HG02798 (cell line): ENCODE measurements at regions not wholly inside any gene's neighbourhood (a gene's known extent, or its start where the extent isn't known, plus 50 kb on each side); places are given as distances from the start of the nearest gene placed in this dataset.
A peak's percentile ranks its signal among the peaks of the same experiment; 100 is the strongest.

Experiments
- ATAC-seq: cut with Tn5 transposase; IDR thresholded peaks from one replicate; pipeline ENCODE4 v1.9.1; 2021; ENCODE audit warnings: mild to moderate bottlenecking; ENCODE audit not compliant: unreplicated experiment, poor library complexity

GRCh38 chr4:31327031-31327430 is 606.9 kb downstream of the PCDH7 start:
- ATAC-seq: no peak

GRCh38 chr4:31328932-31329331 is 608.8 kb downstream of the PCDH7 start:
- ATAC-seq: no peak

DNA sequence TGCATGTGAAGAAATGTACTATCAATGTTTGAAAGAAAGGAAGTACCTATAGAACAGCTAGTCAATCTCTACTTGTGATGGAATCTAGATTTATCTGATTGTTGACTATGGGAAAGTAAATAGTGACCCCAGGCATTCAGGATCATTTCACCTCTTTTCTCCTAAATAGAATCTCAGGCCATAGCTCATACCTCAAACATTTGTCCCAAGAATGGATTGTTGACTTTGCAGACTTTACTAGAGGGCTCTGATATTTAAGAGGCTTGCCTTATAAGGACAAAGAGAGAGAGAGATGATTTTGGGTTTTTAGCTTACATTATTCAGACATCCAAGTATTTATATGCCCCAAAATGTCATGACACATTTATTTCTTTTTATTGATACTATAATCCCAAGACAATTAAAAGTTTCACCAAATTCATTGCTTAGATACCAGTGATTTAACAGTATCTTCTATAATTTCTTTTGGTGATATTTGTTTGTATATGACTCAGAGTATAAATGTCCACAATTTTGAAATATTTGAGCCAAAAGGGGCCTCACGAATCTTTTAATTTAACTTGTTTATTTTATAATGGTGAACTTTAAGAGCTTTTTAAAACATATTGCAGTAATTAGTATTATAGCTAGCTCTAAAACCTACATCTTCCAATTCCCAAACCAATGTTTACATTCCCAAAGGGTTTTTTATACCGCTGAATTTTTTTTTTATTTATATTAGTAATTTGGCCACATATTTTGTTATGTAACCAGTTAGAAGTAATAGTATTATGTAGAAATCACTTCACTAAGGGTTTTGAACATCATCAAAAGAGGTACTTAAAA is 614.1 kb downstream of the PCDH7 start:
- no peak for ATAC-seq

DNA sequence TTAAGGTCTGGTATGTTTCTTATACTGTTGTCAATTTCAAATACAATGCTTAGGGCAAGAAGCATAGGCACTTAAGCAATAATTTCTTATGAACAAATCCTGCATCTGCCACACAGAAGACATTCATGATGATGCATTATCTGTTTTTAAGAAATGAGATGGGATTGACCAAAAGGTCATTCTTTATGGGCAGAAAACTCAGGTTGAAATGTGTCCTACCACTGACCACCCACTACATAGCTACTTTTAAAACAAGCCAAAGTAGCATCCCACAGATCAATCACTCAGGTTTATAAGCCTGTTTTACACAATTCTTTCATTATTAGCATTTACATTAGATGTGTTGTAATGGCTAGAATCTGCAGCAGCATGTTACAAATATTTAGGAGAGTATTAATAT is 617.8 kb downstream of the PCDH7 start:
- ATAC-seq: no peak

DNA sequence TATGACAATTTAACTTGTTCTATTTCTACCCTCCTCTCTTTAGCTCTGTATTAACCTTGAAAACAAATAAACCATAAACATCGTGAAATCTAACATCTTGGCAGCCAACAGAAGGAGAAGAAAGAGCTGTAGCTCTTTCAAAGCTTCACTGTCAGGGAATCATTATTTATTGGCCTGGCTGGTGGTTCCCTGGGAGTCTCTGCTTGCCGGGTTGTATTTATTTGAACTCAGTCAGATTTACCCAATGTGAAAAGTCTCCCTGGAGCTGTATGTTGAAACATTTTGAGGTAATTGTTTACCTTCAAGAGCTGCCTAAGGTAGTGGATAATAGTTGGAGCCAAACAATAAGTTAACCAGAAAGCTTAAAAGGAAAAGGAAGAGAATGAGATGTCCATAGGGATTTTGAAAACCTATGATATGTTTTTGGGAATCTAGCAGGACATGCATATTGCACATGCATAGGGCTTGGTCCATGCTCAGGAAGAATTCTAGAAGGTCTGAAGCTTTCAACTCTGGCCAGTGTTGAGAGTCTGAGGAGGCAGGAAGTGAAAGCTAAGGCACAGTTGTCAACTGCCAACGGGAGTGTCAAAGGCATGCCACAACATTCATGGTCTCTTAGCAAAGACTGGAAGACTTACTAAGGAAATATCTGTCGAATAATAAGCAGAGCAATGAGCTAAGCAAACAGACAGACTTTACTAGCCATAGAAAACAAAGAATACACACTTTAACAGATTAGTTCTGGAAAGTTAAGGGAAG is 621.6 kb downstream of the PCDH7 start:
- no peak for ATAC-seq

GRCh38 chr4:31343061-31343460 is 622.9 kb downstream of the PCDH7 start:
- no peak for ATAC-seq

DNA sequence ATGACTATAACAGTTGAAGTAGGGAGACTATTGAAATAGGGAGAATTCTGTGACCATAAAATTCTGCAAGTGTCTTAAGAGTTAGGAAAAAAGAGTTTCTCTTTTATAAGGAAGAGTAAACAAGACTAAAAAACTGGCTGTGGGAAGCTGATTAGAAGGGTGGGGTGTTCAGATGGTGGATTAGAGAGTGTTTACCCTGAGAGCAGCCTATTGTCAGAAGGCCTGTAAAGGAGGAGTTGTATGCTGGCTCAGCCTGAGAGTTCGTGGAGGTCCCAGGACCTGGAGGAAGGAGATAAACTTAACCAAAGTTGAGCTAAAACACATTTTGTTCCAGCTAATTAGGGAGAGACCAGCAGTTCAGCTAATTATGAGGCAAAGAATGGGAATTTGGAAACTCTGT is 629.7 kb downstream of the PCDH7 start:
- ATAC-seq: no peak

DNA sequence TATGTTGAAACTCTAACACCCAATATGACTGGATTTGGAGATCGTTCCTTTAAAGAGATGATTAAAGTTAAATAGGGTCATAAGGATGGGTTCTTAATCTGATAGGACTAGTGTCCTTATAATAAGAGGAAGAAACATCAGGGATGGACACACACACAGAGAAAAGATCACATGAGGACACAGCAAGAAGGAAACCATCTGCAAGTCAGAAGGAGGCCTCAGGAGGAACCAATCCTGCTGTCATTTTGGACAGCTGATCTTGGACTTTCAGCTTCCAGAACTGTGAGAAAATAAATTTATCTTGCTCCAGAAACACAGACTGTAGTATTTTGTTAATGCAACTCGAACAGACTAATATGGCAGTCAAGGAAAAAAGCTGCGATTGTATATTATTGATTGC is 631.5 kb downstream of the PCDH7 start:
- no peak for ATAC-seq

GRCh38 chr4:31356839-31357238 is 636.7 kb downstream of the PCDH7 start:
- ATAC-seq: no peak

DNA sequence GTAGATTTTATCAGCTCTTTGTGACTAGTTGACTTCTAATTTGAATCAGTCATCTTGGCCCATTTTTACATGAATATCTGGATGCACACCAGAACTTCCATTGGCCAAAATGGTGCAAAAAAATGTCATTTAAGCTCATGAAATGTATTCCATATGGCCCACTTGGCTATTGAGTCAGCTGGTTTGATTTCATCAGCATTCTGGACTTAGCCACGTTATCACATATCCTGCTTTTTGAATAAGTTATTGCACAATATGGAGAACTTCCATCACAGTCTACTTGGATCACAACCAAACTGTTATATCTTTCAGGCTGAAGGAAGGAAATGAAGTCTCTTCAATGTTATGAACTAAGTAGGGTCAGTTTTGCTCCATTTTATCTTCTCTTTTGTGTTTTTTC is 640.6 kb downstream of the PCDH7 start:
- no peak for ATAC-seq

GRCh38 chr4:31362756-31363155 is 642.6 kb downstream of the PCDH7 start:
- ATAC-seq: no peak

GRCh38 chr4:31365006-31365690 is 645.0 kb downstream of the PCDH7 start:
- ATAC-seq: no peak

GRCh38 chr4:31366041-31366440 is 645.9 kb downstream of the PCDH7 start:
- ATAC-seq: no peak

DNA sequence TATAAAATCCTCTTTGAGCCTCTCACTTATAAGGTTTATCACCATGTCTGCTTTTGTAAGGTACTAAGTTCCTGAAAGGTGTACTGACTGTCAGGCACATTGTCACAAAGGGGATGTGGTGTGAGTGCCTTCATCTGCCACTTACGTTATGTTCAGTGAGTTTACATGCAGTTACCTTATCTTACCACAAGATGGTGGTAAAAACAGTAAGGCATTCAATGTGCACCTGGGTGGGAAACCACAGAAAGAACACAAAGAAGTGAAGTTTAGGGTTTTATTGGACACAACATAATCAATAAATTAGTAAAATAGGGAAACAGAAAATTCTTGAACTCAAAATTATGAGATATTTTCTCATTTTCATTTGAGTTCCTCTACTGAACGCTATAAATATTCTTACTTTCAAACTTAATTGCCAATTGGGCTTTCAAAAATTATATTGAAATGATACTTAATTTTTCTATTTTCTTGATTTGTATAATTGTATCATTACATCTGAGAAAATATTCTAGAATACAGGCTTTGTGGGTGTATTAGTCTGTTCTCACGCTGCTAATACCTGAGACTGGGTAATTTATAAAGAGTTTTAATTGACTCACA is 650.8 kb downstream of the PCDH7 start:
- peak; percentile 97 for ATAC-seq

DNA sequence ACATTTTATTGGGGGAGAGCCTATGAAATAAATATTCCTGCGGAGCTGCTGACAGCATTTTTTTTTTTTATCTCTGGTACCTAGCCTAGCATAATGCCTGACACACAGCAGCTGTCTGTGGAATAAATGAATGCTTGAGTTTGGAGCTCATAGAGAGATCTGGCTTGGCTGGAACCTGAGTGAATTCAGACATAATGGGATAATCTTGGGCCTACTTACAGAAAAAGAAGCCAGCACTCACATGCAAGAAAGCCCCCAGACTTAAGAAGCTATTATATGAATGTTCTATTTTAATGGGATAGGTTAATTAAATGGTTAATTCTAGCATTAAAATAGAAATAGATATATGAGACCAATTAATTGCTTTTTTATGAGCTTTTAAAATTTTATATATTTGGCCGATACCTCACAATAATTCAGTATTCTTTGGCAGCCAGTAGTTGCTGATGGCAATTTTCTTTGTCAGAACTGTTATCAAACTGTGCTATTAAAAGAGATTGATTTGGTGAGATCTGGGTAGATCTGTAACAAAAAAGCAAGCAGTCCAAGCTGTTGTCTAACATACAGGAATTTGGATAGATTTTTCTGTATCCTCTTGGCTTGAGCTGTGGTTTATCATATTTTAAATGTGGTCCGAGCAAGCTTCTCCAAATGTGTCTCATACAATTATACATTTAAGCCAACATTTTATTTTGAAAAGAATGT is 654.2 kb downstream of the PCDH7 start:
- no peak for ATAC-seq

DNA sequence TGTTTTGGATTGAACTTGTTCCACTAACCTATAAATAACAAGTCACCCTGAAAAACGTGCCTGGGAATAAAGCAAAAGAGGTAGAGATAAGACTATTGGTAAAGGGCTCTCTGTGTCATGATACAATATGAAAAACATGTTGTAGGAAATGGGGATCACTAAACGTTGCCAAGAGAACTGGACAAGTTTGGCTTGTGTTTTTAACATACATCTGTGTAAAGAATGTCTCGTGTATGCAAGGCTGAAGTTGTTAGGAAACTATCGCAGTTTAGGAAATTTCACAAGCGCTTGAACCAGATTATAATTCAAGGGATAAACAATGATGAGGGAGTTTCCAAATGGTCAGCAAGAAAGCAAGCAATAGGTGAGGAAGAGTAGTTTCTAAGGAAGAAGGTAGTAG is 655.8 kb downstream of the PCDH7 start:
- ATAC-seq: no peak

DNA sequence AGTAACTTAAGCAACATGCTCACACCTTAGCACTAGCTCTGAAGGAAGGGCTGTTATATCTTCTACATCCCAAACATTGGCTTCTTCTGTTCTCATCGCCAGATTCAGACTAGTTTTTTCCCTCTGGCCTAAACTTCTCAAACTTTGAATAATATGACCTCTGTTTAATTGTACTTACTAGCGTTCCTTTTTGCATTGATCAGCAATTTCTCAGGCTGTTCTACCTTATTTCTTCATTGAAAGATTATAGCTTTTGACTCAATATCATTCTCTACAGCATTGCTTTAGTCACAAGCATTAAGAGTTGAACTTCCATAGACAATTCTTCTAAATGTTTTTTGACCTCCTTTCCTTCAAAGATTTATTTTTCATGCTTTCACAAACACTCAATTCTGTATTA is 659.2 kb downstream of the PCDH7 start:
- no peak for ATAC-seq

- no peak for ATAC-seq
These were observed 663.6 kb downstream of the PCDH7 start for GRCh38 chr4:31383767-31384166.

GRCh38 chr4:31390849-31391248 is 670.7 kb downstream of the PCDH7 start:
- ATAC-seq: no peak

- no peak for ATAC-seq
These were observed 671.8 kb downstream of the PCDH7 start for GRCh38 chr4:31391976-31392375.
